ENCODE measurements at regions not wholly inside any gene's neighbourhood (a gene's known extent, or its start where the extent isn't known, plus 50 kb on each side); places are given as distances from the start of the nearest gene placed in this dataset.
"Not testable (repeated sequence)": the region's sequence is repeated elsewhere in the genome, so short reads cannot be mapped to it uniquely, and the experiment has no call there.

GRCh38 chr5:82509762-82510161 is 231.6 kb upstream of the RPS23 start:
- Histone ChIP-seq H3K9ac (no peak overlapping the region), H3K27me3 (no peaks in the 10 kb centered on the region)
- DNase-seq (ENCODE audit: low spot score) = peak; percentile 12

GRCh38 chr5:82506390-82506789 is 228.2 kb upstream of the RPS23 start:
- H3K4me2 ChIP-seq; H3K27ac Mint-ChIP-seq; DNase-seq (ENCODE audit: low spot score); H3K27me3 ChIP-seq; H3K36me3 ChIP-seq; H3K4me1 Mint-ChIP-seq; H3K36me3 Mint-ChIP-seq; H3K4me3 ChIP-seq; H4K20me1 ChIP-seq (ENCODE audit: low read depth); H3K27ac ChIP-seq; H3K4me3 Mint-ChIP-seq; H3K27me3 Mint-ChIP-seq (ENCODE audit: insufficient read depth, low read depth); H2AFZ ChIP-seq (replicated peaks); H3K79me2 ChIP-seq (ENCODE audit: low read depth); H3K9me3 Mint-ChIP-seq; H3F3A ChIP-seq (ENCODE audit: low read depth); H3K9ac ChIP-seq; H3K4me1 ChIP-seq; H3K9me3 ChIP-seq (ENCODE audit: low read depth): not testable (repeated sequence)

More at GRCh38 chr5:82509762-82510161, 231.6 kb upstream of the RPS23 start:
- Mint-ChIP-seq H3K4me3 (no peak overlapping the region), H3K4me1 (peaks cover 19% of the 10 kb centered on the region), H3K9me3 (peaks cover 4% of the 10 kb centered on the region), H3K27me3 (ENCODE audit: insufficient read depth, low read depth) (peaks cover 5% of the 10 kb centered on the region), H3K27ac (no peak overlapping the region), H3K36me3 (peaks cover 2% of the 10 kb centered on the region)
- no peak for TF ChIP-seq CTCF (IDR thresholded peaks at IDR 0.05)
- TF ChIP-seq EZH2 (IDR thresholded peaks at IDR 0.05) = no peak
- no peak for TF ChIP-seq EZH2phosphoT487 (IDR thresholded peaks at IDR 0.05)
- Histone ChIP-seq H3K4me3 (no peak overlapping the region), H3K36me3 (no peaks in the 10 kb centered on the region), H4K20me1 (ENCODE audit: low read depth) (no peaks in the 10 kb centered on the region), H3K4me2 (no peak overlapping the region), H3K79me2 (ENCODE audit: low read depth) (no peaks in the 10 kb centered on the region), H3K27ac (no peak overlapping the region), H3F3A (ENCODE audit: low read depth) (no peaks in the 10 kb centered on the region), H2AFZ (replicated peaks) (no peak overlapping the region), H3K4me1 (peaks cover 8% of the 10 kb centered on the region), H3K9me3 (ENCODE audit: low read depth) (no peaks in the 10 kb centered on the region)

GRCh38 chr5:82499725-82500244 is 221.6 kb upstream of the RPS23 start:
- no peak overlapping the region for H3K27ac Mint-ChIP-seq
- H3K36me3 ChIP-seq = no peaks in the 10 kb centered on the region
- no peaks in the 10 kb centered on the region for H3K36me3 Mint-ChIP-seq
- H3K9me3 ChIP-seq (ENCODE audit: low read depth) = no peaks in the 10 kb centered on the region
- no peak overlapping the region for H3K4me3 ChIP-seq
- H2AFZ ChIP-seq (replicated peaks) = no peak overlapping the region
- H3K9me3 Mint-ChIP-seq = peaks cover 6% of the 10 kb centered on the region
- H3K27ac ChIP-seq = no peak overlapping the region
- no peaks in the 10 kb centered on the region for H3K27me3 Mint-ChIP-seq (ENCODE audit: insufficient read depth, low read depth)
- H4K20me1 ChIP-seq (ENCODE audit: low read depth) = no peaks in the 10 kb centered on the region
- H3F3A ChIP-seq (ENCODE audit: low read depth) = no peaks in the 10 kb centered on the region
- DNase-seq (ENCODE audit: low spot score) = no peak
- no peaks in the 10 kb centered on the region for H3K27me3 ChIP-seq
- TF ChIP-seq CTCF (IDR thresholded peaks at IDR 0.05) = no peak
- no peak for TF ChIP-seq EZH2 (IDR thresholded peaks at IDR 0.05)
- no peak for TF ChIP-seq EZH2phosphoT487 (IDR thresholded peaks at IDR 0.05)
- H3K9ac ChIP-seq = no peak overlapping the region
- no peaks in the 10 kb centered on the region for H3K4me1 Mint-ChIP-seq
- no peaks in the 10 kb centered on the region for H3K79me2 ChIP-seq (ENCODE audit: low read depth)
- H3K4me2 ChIP-seq = no peak overlapping the region
- no peak overlapping the region for H3K4me3 Mint-ChIP-seq
- H3K4me1 ChIP-seq = peaks cover 2% of the 10 kb centered on the region

- H2AFZ ChIP-seq (replicated peaks) = no peak overlapping the region
- no peaks in the 10 kb centered on the region for H3F3A ChIP-seq (ENCODE audit: low read depth)
- no peaks in the 10 kb centered on the region for H3K27me3 Mint-ChIP-seq (ENCODE audit: insufficient read depth, low read depth)
Measured at GRCh38 chr5:82497242-82497641, 219.1 kb upstream of the RPS23 start.

More at GRCh38 chr5:82497242-82497641, 219.1 kb upstream of the RPS23 start:
- H3K9me3 Mint-ChIP-seq = peaks cover 6% of the 10 kb centered on the region
- no peaks in the 10 kb centered on the region for H3K79me2 ChIP-seq (ENCODE audit: low read depth)
- TF ChIP-seq EZH2 (IDR thresholded peaks at IDR 0.05) (no peak), CTCF (IDR thresholded peaks at IDR 0.05) (no peak), EZH2phosphoT487 (IDR thresholded peaks at IDR 0.05) (no peak)
- no peak overlapping the region for H3K27ac Mint-ChIP-seq
- H3K27ac ChIP-seq = no peak overlapping the region
- no peak overlapping the region for H3K4me3 ChIP-seq
- no peaks in the 10 kb centered on the region for H3K36me3 ChIP-seq
- DNase-seq (ENCODE audit: low spot score) = no peak
- H3K4me2 ChIP-seq = no peak overlapping the region
- H3K9me3 ChIP-seq (ENCODE audit: low read depth) = no peaks in the 10 kb centered on the region
- H3K36me3 Mint-ChIP-seq = no peaks in the 10 kb centered on the region
- no peaks in the 10 kb centered on the region for H3K27me3 ChIP-seq
- no peak overlapping the region for H3K9ac ChIP-seq
- H3K4me1 Mint-ChIP-seq = no peaks in the 10 kb centered on the region
- H3K4me1 ChIP-seq = peaks cover 2% of the 10 kb centered on the region
- H4K20me1 ChIP-seq (ENCODE audit: low read depth) = no peaks in the 10 kb centered on the region
- H3K4me3 Mint-ChIP-seq = no peak overlapping the region
